ENCODE measurements at regions not wholly inside any gene's neighbourhood (a gene's known extent, or its start where the extent isn't known, plus 50 kb on each side); places are given as distances from the start of the nearest gene placed in this dataset.
A peak's percentile ranks its signal among the peaks of the same experiment; 100 is the strongest.

- TF ChIP-seq ETV6 (CRISPR knock-in tag; conservative IDR thresholded peaks at IDR 0.05) = no peak
- TF ChIP-seq NAIF1 (CRISPR knock-in tag; IDR thresholded peaks at IDR 0.05; ENCODE audit: borderline replicate concordance) = peak; percentile 29; the same call in 1 of the 2 replicates
- TF ChIP-seq ZNF143 (CRISPR knock-in tag; IDR thresholded peaks at IDR 0.05) = no peak
- no peak for TF ChIP-seq ZNF329 (CRISPR knock-in tag; IDR thresholded peaks at IDR 0.05; ENCODE audit: low read depth)
- TF ChIP-seq HMG20B (CRISPR knock-in tag; conservative IDR thresholded peaks at IDR 0.05) = peak; percentile 86
- TF ChIP-seq ZNF678 (CRISPR knock-in tag; IDR thresholded peaks at IDR 0.05) = no peak
- TF ChIP-seq ZNF513 (CRISPR knock-in tag; conservative IDR thresholded peaks at IDR 0.05) = no peak
- peak; percentile 97 for TF ChIP-seq SP5 (CRISPR knock-in tag; IDR thresholded peaks at IDR 0.05; ENCODE audit: borderline replicate concordance, low read depth)
- TF ChIP-seq, protein P1, sequence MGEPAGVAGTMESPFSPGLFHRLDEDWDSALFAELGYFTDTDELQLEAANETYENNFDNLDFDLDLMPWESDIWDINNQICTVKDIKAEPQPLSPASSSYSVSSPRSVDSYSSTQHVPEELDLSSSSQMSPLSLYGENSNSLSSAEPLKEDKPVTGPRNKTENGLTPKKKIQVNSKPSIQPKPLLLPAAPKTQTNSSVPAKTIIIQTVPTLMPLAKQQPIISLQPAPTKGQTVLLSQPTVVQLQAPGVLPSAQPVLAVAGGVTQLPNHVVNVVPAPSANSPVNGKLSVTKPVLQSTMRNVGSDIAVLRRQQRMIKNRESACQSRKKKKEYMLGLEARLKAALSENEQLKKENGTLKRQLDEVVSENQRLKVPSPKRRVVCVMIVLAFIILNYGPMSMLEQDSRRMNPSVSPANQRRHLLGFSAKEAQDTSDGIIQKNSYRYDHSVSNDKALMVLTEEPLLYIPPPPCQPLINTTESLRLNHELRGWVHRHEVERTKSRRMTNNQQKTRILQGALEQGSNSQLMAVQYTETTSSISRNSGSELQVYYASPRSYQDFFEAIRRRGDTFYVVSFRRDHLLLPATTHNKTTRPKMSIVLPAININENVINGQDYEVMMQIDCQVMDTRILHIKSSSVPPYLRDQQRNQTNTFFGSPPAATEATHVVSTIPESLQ (CRISPR knock-in tag; conservative IDR thresholded peaks at IDR 0.05) = no peak
- no peak for TF ChIP-seq BCL3 (CRISPR knock-in tag; IDR thresholded peaks at IDR 0.05)
- TF ChIP-seq TBP (CRISPR knock-in tag; IDR thresholded peaks at IDR 0.05) = no peak
- TF ChIP-seq ZNF713 (CRISPR knock-in tag; IDR thresholded peaks at IDR 0.05) = no peak
- TF ChIP-seq RXRB (CRISPR knock-in tag; IDR thresholded peaks at IDR 0.05; ENCODE audit: borderline replicate concordance) = peak; percentile 97
- peak; percentile 81 for TF ChIP-seq HHEX (CRISPR knock-in tag; IDR thresholded peaks at IDR 0.05)
- TF ChIP-seq LCORL (IDR thresholded peaks at IDR 0.05) = peak; percentile 89; the same call in 1 of the 2 replicates
- TF ChIP-seq LCORL (CRISPR knock-in tag; IDR thresholded peaks at IDR 0.05) = peak; percentile 92
- no peak for TF ChIP-seq ZNF337 (CRISPR knock-in tag; IDR thresholded peaks at IDR 0.05; ENCODE audit: borderline replicate concordance, low read depth)
- no peak for TF ChIP-seq MXD4 (CRISPR knock-in tag; IDR thresholded peaks at IDR 0.05)
- no peak for TF ChIP-seq ATF7 (IDR thresholded peaks at IDR 0.05)
- TF ChIP-seq ATF7 (CRISPR knock-in tag; IDR thresholded peaks at IDR 0.05) = no peak
- no peak for TF ChIP-seq RBAK (CRISPR knock-in tag; IDR thresholded peaks at IDR 0.05)
- TF ChIP-seq KDM5B (CRISPR knock-in tag; IDR thresholded peaks at IDR 0.05; ENCODE audit: borderline replicate concordance) = no peak
- no peak for TF ChIP-seq ZNF691 (CRISPR knock-in tag; IDR thresholded peaks at IDR 0.05; ENCODE audit: borderline replicate concordance, low read depth)
- TF ChIP-seq ZNF430 (CRISPR knock-in tag; IDR thresholded peaks at IDR 0.05) = no peak
- peak; percentile 94 for TF ChIP-seq HDAC2 (CRISPR knock-in tag; IDR thresholded peaks at IDR 0.05)
- TF ChIP-seq, protein P2, sequence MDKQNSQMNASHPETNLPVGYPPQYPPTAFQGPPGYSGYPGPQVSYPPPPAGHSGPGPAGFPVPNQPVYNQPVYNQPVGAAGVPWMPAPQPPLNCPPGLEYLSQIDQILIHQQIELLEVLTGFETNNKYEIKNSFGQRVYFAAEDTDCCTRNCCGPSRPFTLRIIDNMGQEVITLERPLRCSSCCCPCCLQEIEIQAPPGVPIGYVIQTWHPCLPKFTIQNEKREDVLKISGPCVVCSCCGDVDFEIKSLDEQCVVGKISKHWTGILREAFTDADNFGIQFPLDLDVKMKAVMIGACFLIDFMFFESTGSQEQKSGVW (CRISPR knock-in tag; IDR thresholded peaks at IDR 0.05; ENCODE audit: borderline replicate concordance) = no peak
Observed at GRCh38 chr2:226159875-226160479, 639.6 kb downstream of the IRS1 start (continued).
